Adipocyte (in vitro differentiated cells): ENCODE measurements at regions not wholly inside any gene's neighbourhood (a gene's known extent, or its start where the extent isn't known, plus 50 kb on each side); places are given as distances from the start of the nearest gene placed in this dataset.
A peak's percentile ranks its signal among the peaks of the same experiment; 100 is the strongest.

ENCODE experiments used
- DNase-seq: peaks from one replicate; pipeline ENCODE4 v3.0.0-alpha.2; 2015; ENCODE audit warnings: low read depth
- H3K27me3 ChIP-seq: replicated peaks from 2 replicates; pipeline ENCODE4 v1.7.0; 2013; ENCODE audit warnings: mild to moderate bottlenecking, low read length, moderate library complexity; ENCODE audit not compliant: control insufficient read depth, insufficient read depth
- H3K36me3 ChIP-seq: 2 replicates; pipeline ENCODE4 v1.7.0; 2013; ENCODE audit warnings: low read length, mild to moderate bottlenecking, moderate library complexity; ENCODE audit not compliant: control insufficient read depth, insufficient read depth, severe bottlenecking
- H3K4me1 ChIP-seq: 2 replicates; pipeline ENCODE4 v1.7.0; 2013; ENCODE audit warnings: mild to moderate bottlenecking, low read length, moderate library complexity; ENCODE audit not compliant: control insufficient read depth, insufficient read depth
- H3K4me3 ChIP-seq: 2 replicates; pipeline ENCODE4 v1.7.0; 2013; ENCODE audit warnings: mild to moderate bottlenecking, low read length, moderate library complexity
- H3K9ac ChIP-seq: 2 replicates; pipeline ENCODE4 v1.7.0; 2013; ENCODE audit warnings: mild to moderate bottlenecking, low read length, moderate library complexity
- H3K9me3 ChIP-seq: 2 replicates; pipeline ENCODE4 v1.7.0; 2013; ENCODE audit warnings: mild to moderate bottlenecking, low read length, moderate library complexity; ENCODE audit not compliant: control insufficient read depth

DNA sequence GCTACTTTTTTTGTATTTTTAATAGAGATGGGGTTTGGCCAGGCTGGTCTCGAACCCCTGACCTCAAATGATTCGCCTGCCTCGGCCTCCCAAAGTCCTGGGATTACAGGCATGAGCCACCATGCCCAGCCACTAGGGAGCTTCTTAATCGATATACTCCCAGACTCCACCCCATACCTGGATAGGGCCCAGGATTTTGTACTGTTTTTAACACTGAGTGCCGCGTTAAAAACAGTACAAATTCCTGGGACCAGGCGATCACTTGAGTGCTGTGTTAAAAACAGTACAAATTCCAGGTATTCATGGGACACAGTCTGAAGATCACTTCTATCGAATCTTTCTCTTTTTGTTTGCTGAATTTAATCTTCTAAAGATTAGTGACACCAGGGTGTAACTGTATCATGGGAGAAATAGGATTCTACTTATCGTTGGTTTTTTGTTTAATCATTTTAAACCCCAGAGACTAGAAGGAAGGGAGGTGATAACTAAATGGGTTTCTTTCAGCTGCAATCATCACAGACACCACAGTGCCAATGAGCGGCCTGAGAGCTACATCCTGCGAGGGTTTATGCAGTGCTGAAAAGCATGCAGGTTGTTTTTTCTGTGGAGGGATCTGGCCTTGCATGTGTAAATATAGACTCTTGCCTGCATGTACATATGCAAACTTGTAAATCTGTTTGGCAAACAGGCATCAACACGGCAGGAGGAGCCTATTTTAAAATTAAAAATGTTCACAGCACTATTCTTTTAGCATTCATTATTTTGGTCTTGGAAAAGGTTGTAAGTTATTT lies 303.8 kb upstream of the WWC1 start:
- H3K9me3 ChIP-seq, result no peaks in the 10 kb centered on the region
- no peak for DNase-seq
- no peaks in the 10 kb centered on the region for H3K4me1 ChIP-seq
- H3K27me3 ChIP-seq, result peaks cover 27% of the 10 kb centered on the region
- H3K9ac ChIP-seq, result no peak overlapping the region
- H3K4me3 ChIP-seq, result no peak overlapping the region
- H3K36me3 ChIP-seq, result no peaks in the 10 kb centered on the region

DNA sequence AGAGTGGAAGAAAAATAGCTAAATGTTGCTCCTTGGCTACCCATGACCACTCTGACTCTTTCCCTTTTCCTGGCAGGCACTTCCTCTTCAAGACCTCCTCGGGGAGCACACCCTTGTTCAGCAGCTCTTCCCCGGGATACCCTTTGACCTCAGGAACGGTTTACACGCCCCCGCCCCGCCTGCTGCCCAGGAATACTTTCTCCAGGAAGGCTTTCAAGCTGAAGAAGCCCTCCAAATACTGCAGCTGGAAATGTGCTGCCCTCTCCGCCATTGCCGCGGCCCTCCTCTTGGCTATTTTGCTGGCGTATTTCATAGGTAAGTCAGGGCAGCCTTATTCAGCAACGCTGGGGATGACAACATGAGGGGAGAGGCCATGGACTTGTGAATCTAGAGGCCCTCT lies 298.6 kb upstream of the WWC1 start:
- peaks cover 15% of the 10 kb centered on the region for H3K27me3 ChIP-seq
- DNase-seq, result no peak
- no peak overlapping the region for H3K4me3 ChIP-seq
- no peaks in the 10 kb centered on the region for H3K9me3 ChIP-seq
- H3K9ac ChIP-seq, result no peak overlapping the region
- H3K36me3 ChIP-seq, result no peaks in the 10 kb centered on the region
- no peaks in the 10 kb centered on the region for H3K4me1 ChIP-seq

GRCh38 chr5:167993771-167994170 lies 297.7 kb upstream of the WWC1 start:
- Histone ChIP-seq H3K4me1 (no peaks in the 10 kb centered on the region), H3K36me3 (no peaks in the 10 kb centered on the region), H3K27me3 (peaks cover 15% of the 10 kb centered on the region), H3K9me3 (no peaks in the 10 kb centered on the region), H3K4me3 (no peak overlapping the region), H3K9ac (no peak overlapping the region)
- no peak for DNase-seq

DNA sequence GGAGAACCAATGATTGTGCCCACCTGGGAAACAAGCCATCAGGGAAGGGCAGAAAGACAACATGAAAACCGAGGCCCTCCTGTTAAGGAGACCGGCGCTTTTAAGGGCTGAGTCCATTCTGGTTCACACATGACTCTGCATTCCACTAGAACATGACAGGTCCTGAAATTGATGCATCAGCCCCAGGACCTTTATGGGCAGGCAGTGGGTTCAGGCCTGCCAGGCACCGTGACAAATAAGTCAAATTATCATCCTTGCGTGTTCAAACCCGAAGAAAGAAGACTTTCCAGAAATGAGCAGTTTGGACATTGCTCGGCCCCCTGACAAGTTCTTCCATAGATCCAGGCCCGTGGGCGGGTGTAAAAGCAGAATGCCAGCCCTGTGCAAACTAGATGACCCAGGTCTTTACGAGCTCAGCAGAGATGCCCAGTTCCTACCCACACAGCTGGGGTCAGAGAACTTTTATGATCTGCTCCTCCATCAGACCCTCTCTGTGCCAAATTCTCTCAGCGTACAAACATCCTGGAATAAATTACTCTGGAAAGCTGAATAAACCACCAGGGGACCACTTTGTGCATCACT lies 295.5 kb upstream of the WWC1 start:
- H3K9ac ChIP-seq, result no peak overlapping the region
- DNase-seq, result no peak
- H3K27me3 ChIP-seq, result peaks cover 7% of the 10 kb centered on the region
- no peaks in the 10 kb centered on the region for H3K4me1 ChIP-seq
- no peaks in the 10 kb centered on the region for H3K36me3 ChIP-seq
- H3K9me3 ChIP-seq, result no peaks in the 10 kb centered on the region
- H3K4me3 ChIP-seq, result no peak overlapping the region

GRCh38 chr5:167998148-167998767 lies 293.2 kb upstream of the WWC1 start:
- peaks cover 5% of the 10 kb centered on the region for H3K27me3 ChIP-seq
- no peaks in the 10 kb centered on the region for H3K9me3 ChIP-seq
- no peak overlapping the region for H3K9ac ChIP-seq
- H3K36me3 ChIP-seq, result no peaks in the 10 kb centered on the region
- DNase-seq, result no peak
- H3K4me3 ChIP-seq, result no peak overlapping the region
- H3K4me1 ChIP-seq, result no peaks in the 10 kb centered on the region

DNA sequence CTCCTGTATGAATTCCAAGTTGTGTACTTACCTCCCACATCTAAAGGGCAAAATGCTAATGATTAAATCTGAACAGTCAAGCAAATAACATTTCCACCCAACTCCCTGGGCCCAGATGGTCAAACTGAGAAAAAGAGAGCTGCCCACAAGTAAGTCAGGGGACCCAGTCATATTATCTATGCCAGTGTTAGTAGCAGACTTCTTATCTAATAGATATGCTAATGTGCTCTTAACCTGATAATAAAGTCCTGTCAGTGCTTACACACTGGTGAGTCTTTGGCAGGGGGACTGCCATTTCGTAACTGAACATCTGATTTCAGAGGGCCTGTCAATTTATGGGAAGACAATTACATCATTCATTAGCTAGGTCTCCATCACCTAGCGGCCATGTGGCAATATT lies 292.3 kb upstream of the WWC1 start:
- DNase-seq, result no peak
- H3K9ac ChIP-seq, result no peak overlapping the region
- no peak overlapping the region for H3K4me3 ChIP-seq
- no peaks in the 10 kb centered on the region for H3K4me1 ChIP-seq
- H3K36me3 ChIP-seq, result no peaks in the 10 kb centered on the region
- no peaks in the 10 kb centered on the region for H3K9me3 ChIP-seq
- peaks cover 5% of the 10 kb centered on the region for H3K27me3 ChIP-seq

- H3K9ac ChIP-seq, result no peak overlapping the region
- no peak for DNase-seq
- no peak overlapping the region for H3K4me3 ChIP-seq
- no peaks in the 10 kb centered on the region for H3K36me3 ChIP-seq
- peaks cover 5% of the 10 kb centered on the region for H3K27me3 ChIP-seq
- no peaks in the 10 kb centered on the region for H3K9me3 ChIP-seq
- no peaks in the 10 kb centered on the region for H3K4me1 ChIP-seq
Measured at GRCh38 chr5:168001318-168001717, 290.1 kb upstream of the WWC1 start.

DNA sequence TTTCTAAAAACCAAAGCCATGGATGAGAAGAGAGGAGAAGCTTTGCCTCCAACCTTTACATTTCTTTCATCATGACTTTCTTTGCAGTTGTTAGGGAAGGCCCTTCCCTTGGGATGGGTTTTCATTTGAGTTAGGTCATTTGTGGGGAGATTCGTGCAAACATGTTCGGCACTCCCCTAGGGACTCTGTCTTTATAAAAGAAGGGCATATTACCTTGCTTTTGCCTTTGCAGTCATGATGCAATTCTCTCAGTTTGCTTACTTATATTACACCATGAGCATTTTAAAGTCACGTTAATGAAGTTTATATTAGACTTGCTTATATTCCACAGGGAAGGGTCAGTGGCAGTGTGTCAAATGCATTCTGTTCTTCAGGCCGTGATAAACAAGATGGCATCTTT lies 289.3 kb upstream of the WWC1 start:
- Histone ChIP-seq H3K4me3 (no peak overlapping the region), H3K36me3 (no peaks in the 10 kb centered on the region), H3K4me1 (no peaks in the 10 kb centered on the region), H3K9ac (no peak overlapping the region), H3K27me3 (peaks cover 5% of the 10 kb centered on the region), H3K9me3 (no peaks in the 10 kb centered on the region)
- peak; percentile 9 for DNase-seq

DNA sequence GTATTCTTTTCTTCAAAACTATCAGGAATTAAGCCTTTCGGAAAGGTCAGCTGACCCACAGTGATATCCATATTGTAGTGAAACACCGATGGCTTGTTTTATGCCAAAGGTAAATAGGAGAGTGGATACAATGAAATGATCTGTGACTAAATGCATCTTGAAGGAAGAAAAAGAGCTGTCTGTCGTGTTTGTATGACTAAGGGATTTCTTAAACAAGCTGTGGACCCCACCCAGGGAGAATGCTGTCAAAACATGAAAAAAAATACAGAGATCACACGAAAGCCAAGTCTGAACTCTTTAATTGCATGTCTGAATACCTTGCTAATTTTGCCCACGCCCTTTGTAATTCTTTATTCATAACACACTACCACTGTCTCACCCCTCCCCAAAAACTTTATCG lies 286.4 kb upstream of the WWC1 start:
- Histone ChIP-seq H3K9ac (no peak overlapping the region), H3K4me1 (no peaks in the 10 kb centered on the region)
- peak; percentile 15 for DNase-seq

GRCh38 chr5:168005936-168006335 lies 285.5 kb upstream of the WWC1 start:
- Histone ChIP-seq H3K27me3 (peaks cover 9% of the 10 kb centered on the region), H3K9ac (no peak overlapping the region), H3K36me3 (no peaks in the 10 kb centered on the region), H3K4me3 (no peak overlapping the region), H3K4me1 (no peaks in the 10 kb centered on the region), H3K9me3 (no peaks in the 10 kb centered on the region)
- no peak for DNase-seq

More for the DNA sequence above, 286.4 kb upstream of the WWC1 start:
- Histone ChIP-seq H3K27me3 (peaks cover 9% of the 10 kb centered on the region), H3K36me3 (no peaks in the 10 kb centered on the region), H3K9me3 (no peaks in the 10 kb centered on the region), H3K4me3 (no peak overlapping the region)

GRCh38 chr5:168006456-168007130 lies 284.9 kb upstream of the WWC1 start:
- DNase-seq, result peak; percentile 24
- no peaks in the 10 kb centered on the region for H3K4me1 ChIP-seq

More at GRCh38 chr5:168006456-168007130, 284.9 kb upstream of the WWC1 start:
- Histone ChIP-seq H3K4me3 (no peak overlapping the region), H3K9ac (no peak overlapping the region), H3K36me3 (no peaks in the 10 kb centered on the region), H3K27me3 (peaks cover 4% of the 10 kb centered on the region), H3K9me3 (no peaks in the 10 kb centered on the region)
